H1 (cell line): ENCODE measurements at regions not wholly inside any gene's neighbourhood (a gene's known extent, or its start where the extent isn't known, plus 50 kb on each side); places are given as distances from the start of the nearest gene placed in this dataset.

Experiments used
- CTBP2 ChIP-seq: IDR thresholded peaks from 2 replicates; pipeline ENCODE4 v1.7.0; 2011; ENCODE audit warnings: borderline replicate concordance, mild to moderate bottlenecking, moderate library complexity, mixed read lengths, low read length; ENCODE audit not compliant: insufficient read depth, insufficient read length
- EZH2 ChIP-seq: fragments of 200-600 bp; sonication (generic); IDR thresholded peaks from 2 replicates; pipeline ENCODE4 v1.7.1; 2012; ENCODE audit warnings: low read depth, mild to moderate bottlenecking, moderate library complexity, low read length, inconsistent platforms; ENCODE audit not compliant: severe bottlenecking
- HDAC2 ChIP-seq, 2 experiments: fragments of 300-600 bp in 1 of 2; sonication (generic) in 1 of 2; IDR thresholded peaks; 2 replicates each; pipeline ENCODE4 v1.6.1; 2011 to 2012; ENCODE audit warnings: low read depth in 2 of 2, low read length in 2 of 2, mild to moderate bottlenecking in 2 of 2, moderate library complexity in 2 of 2, borderline replicate concordance in 1 of 2, inconsistent platforms in 1 of 2
- TCF12 ChIP-seq: IDR thresholded peaks from 2 replicates; pipeline ENCODE4 v1.6.1; 2011; ENCODE audit warnings: low read depth, mild to moderate bottlenecking, low read length
- TF ChIP-seq, protein P1 (sequence below): IDR thresholded peaks from 2 replicates; pipeline ENCODE4 v1.6.1; 2011; ENCODE audit warnings: low read depth, mild to moderate bottlenecking, low read length; ENCODE audit not compliant: insufficient read depth

- TF ChIP-seq HDAC2 (IDR thresholded peaks at IDR 0.05; ENCODE audit: borderline replicate concordance in 1 of 2, low read depth in 2 of 2, low read length in 2 of 2) = no peak
- TF ChIP-seq CTBP2 = no peak
- no peak for TF ChIP-seq TCF12
- TF ChIP-seq, protein P1, sequence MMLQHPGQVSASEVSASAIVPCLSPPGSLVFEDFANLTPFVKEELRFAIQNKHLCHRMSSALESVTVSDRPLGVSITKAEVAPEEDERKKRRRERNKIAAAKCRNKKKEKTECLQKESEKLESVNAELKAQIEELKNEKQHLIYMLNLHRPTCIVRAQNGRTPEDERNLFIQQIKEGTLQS = no peak
- no peak for TF ChIP-seq EZH2
- TF ChIP-seq, all 59 proteins: peak for 0
Measured at GRCh38 chr12:24226745-24227350, 277.4 kb upstream of the SOX5 start (continued).
